ENCODE measurements at regions not wholly inside any gene's neighbourhood (a gene's known extent, or its start where the extent isn't known, plus 50 kb on each side); places are given as distances from the start of the nearest gene placed in this dataset.

DNA sequence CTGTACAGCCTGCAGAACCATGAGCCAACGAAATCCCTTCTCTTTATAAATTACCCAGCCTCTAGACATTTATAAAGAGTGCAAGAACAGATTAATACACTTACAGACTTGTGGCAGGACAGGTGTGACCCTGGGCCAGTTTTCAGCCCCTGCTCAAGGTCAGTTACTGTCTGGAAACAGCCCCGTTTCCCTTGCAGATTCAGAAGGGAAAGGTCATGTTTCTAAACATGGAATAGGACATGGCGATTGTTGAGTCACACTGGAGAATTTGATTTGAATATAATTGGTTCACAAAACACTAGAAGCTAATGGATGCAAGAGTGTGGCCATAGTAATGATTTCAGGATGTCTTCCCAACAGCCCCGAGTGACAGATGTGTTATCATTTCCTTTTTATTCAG is 248.8 kb downstream of the DLL1 start:
- no peak overlapping the region for H3K4me3 ChIP-seq (ENCODE audit: low read length)
- no peak for DNase-seq (ENCODE audit: low read depth)
- TF ChIP-seq, protein P1, sequence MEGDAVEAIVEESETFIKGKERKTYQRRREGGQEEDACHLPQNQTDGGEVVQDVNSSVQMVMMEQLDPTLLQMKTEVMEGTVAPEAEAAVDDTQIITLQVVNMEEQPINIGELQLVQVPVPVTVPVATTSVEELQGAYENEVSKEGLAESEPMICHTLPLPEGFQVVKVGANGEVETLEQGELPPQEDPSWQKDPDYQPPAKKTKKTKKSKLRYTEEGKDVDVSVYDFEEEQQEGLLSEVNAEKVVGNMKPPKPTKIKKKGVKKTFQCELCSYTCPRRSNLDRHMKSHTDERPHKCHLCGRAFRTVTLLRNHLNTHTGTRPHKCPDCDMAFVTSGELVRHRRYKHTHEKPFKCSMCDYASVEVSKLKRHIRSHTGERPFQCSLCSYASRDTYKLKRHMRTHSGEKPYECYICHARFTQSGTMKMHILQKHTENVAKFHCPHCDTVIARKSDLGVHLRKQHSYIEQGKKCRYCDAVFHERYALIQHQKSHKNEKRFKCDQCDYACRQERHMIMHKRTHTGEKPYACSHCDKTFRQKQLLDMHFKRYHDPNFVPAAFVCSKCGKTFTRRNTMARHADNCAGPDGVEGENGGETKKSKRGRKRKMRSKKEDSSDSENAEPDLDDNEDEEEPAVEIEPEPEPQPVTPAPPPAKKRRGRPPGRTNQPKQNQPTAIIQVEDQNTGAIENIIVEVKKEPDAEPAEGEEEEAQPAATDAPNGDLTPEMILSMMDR (IDR thresholded peaks at IDR 0.05; ENCODE audit: insufficient read depth, low read depth, low read length, missing control alignments) = no peak

DNA sequence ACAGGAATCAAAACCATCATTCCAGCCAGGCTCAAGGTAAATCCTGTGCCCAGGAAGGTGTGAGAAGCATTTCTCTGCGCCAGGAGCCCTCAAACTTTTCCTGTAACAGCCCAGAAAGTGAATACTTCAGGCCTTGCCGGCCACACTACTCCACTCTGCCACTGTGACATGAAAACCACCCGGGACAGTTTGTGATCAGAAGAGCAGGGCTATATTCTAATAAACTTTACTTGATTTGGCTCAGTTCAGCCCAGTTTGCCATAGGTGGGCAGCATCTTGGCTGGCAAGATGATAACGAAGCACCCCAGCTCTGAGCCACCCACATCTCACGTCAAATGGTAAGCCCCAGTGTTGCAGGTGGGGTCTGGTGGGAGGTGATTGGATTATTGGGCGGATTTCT is 249.4 kb downstream of the DLL1 start:
- DNase-seq (ENCODE audit: low read depth) = no peak
- H3K4me3 ChIP-seq (ENCODE audit: low read length) = no peak overlapping the region
- TF ChIP-seq, protein P1 (IDR thresholded peaks at IDR 0.05; ENCODE audit: insufficient read depth, low read depth, low read length, missing control alignments) = no peak

GRCh38 chr6:170040906-170041305 is 250.0 kb downstream of the DLL1 start:
- no peak overlapping the region for H3K4me3 ChIP-seq (ENCODE audit: low read length)
- TF ChIP-seq, protein P1 (IDR thresholded peaks at IDR 0.05; ENCODE audit: insufficient read depth, low read depth, low read length, missing control alignments) = no peak
- DNase-seq (ENCODE audit: low read depth) = no peak

DNA sequence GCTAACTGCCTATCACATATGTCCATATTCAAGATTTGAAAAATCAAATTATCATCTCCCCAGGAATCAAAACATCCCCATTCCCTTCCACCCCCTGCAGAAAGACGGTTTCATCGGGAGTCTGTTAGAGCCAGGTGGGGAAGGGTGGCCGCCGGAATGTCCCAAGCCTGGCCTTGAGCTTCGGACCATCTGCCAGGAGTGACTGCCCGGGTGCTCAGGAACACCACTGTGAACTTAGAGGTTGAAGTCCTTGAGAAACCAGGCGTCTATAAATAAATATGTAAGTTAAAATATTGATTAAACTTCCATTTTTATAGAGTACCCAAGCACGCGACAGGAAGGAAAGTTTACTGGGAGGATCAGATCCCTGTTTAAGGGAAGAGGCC is 250.8 kb downstream of the DLL1 start:
- DNase-seq (ENCODE audit: low read depth) = no peak
- TF ChIP-seq, protein P1 (IDR thresholded peaks at IDR 0.05; ENCODE audit: insufficient read depth, low read depth, low read length, missing control alignments) = no peak
- H3K4me3 ChIP-seq (ENCODE audit: low read length) = no peak overlapping the region

- TF ChIP-seq, protein P1 (IDR thresholded peaks at IDR 0.05; ENCODE audit: insufficient read depth, low read depth, low read length, missing control alignments) = no peak
- no peak for DNase-seq (ENCODE audit: low read depth)
- H3K4me3 ChIP-seq (ENCODE audit: low read length) = no peak overlapping the region
Observed at GRCh38 chr6:170039156-170040114, 251.4 kb downstream of the DLL1 start.

- no peak for DNase-seq (ENCODE audit: low read depth)
- no peak overlapping the region for H3K4me3 ChIP-seq (ENCODE audit: low read length)
- TF ChIP-seq, protein P1 (IDR thresholded peaks at IDR 0.05; ENCODE audit: insufficient read depth, low read depth, low read length, missing control alignments) = no peak
Observed at GRCh38 chr6:170038708-170039107, 252.2 kb downstream of the DLL1 start.

- no peak overlapping the region for H3K4me3 ChIP-seq (ENCODE audit: low read length)
- DNase-seq (ENCODE audit: low read depth) = no peak
- TF ChIP-seq, protein P1 (IDR thresholded peaks at IDR 0.05; ENCODE audit: insufficient read depth, low read depth, low read length, missing control alignments) = no peak
Observed at GRCh38 chr6:170038251-170038650, 252.6 kb downstream of the DLL1 start.

All from epithelial cell of esophagus (primary cell).